ENCODE measurements at regions not wholly inside any gene's neighbourhood (a gene's known extent, or its start where the extent isn't known, plus 50 kb on each side); places are given as distances from the start of the nearest gene placed in this dataset.

DNA sequence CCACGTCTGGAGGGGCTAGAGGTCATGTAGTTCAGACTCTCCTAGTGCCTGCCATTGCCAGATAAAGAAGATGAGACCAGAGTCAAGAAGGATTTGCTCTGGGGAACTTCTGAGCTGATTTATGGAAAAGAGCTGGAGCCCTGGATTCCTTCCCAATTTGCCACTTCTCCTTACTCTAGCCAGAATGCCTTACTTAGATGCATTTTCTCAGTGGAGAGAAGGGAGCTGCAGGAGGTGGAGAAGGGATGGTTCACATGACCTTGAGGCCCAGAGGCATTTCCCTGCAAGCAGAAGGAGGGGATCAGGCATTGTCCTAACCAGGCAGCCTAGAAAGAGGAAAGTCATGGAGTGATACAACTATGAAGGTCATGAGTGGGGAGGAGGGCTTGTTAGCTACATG, 122.2 kb downstream of the UNC5CL start:
- no peak for TF ChIP-seq EZH2phosphoT487 (IDR thresholded peaks at IDR 0.05; ENCODE audit: borderline replicate concordance)
- TF ChIP-seq, protein P1, sequence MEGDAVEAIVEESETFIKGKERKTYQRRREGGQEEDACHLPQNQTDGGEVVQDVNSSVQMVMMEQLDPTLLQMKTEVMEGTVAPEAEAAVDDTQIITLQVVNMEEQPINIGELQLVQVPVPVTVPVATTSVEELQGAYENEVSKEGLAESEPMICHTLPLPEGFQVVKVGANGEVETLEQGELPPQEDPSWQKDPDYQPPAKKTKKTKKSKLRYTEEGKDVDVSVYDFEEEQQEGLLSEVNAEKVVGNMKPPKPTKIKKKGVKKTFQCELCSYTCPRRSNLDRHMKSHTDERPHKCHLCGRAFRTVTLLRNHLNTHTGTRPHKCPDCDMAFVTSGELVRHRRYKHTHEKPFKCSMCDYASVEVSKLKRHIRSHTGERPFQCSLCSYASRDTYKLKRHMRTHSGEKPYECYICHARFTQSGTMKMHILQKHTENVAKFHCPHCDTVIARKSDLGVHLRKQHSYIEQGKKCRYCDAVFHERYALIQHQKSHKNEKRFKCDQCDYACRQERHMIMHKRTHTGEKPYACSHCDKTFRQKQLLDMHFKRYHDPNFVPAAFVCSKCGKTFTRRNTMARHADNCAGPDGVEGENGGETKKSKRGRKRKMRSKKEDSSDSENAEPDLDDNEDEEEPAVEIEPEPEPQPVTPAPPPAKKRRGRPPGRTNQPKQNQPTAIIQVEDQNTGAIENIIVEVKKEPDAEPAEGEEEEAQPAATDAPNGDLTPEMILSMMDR (IDR thresholded peaks at IDR 0.05 in 2 of 3, conservative IDR thresholded peaks at IDR 0.05 in 1 of 3; ENCODE audit: borderline replicate concordance in 1 of 3, insufficient read depth in 1 of 3, low read depth in 2 of 3, low read length in 2 of 3), result no peak

Measured in HCT116 (cell line).